ENCODE measurements at regions not wholly inside any gene's neighbourhood (a gene's known extent, or its start where the extent isn't known, plus 50 kb on each side); places are given as distances from the start of the nearest gene placed in this dataset.

GRCh38 chr5:158461240-158461854 is 602.4 kb upstream of the CLINT1 start (continued):
- TF ChIP-seq PRDM15 (CRISPR knock-in tag; IDR thresholded peaks at IDR 0.05) (no peak), ZNF331 (CRISPR knock-in tag; IDR thresholded peaks at IDR 0.05) (peak; percentile 99), SRSF4 (IDR thresholded peaks at IDR 0.05; ENCODE audit: low read depth, low read length, poor library complexity, severe bottlenecking) (no peak), XBP1 (CRISPR knock-in tag; IDR thresholded peaks at IDR 0.05) (no peak), ZC3H4 (CRISPR knock-in tag; IDR thresholded peaks at IDR 0.05; ENCODE audit: borderline replicate concordance) (no peak), KAT7 (CRISPR knock-in tag; IDR thresholded peaks at IDR 0.05; ENCODE audit: borderline replicate concordance) (0 out of 2 replicates have a peak, but pooled peaks have one; percentile 68), ZNF652 (CRISPR knock-in tag; IDR thresholded peaks at IDR 0.05; ENCODE audit: borderline replicate concordance, low read depth) (peak; percentile 44; the same call in 1 of the 2 replicates), NCOA5 (CRISPR knock-in tag; IDR thresholded peaks at IDR 0.05) (no peak), PITX1 (CRISPR knock-in tag; IDR thresholded peaks at IDR 0.05) (peak; percentile 91; the same call in 1 of the 2 replicates), ZNF704 (CRISPR knock-in tag; IDR thresholded peaks at IDR 0.05; ENCODE audit: borderline replicate concordance) (no peak; the same call in 1 of the 2 replicates), ZNF577 (CRISPR knock-in tag; IDR thresholded peaks at IDR 0.05; ENCODE audit: borderline replicate concordance, low read depth) (no peak), ZKSCAN5 (CRISPR knock-in tag; IDR thresholded peaks at IDR 0.05) (no peak), BCLAF1 (IDR thresholded peaks at IDR 0.05) (no peak), MTA3 (CRISPR knock-in tag; IDR thresholded peaks at IDR 0.05) (no peak), ZNF605 (CRISPR knock-in tag; IDR thresholded peaks at IDR 0.05) (peak; percentile 79), TEAD3 (CRISPR knock-in tag; optimal IDR thresholded peaks at IDR 0.05; ENCODE audit: borderline replicate concordance) (peak; percentile 91)
- TF ChIP-seq, protein P1, sequence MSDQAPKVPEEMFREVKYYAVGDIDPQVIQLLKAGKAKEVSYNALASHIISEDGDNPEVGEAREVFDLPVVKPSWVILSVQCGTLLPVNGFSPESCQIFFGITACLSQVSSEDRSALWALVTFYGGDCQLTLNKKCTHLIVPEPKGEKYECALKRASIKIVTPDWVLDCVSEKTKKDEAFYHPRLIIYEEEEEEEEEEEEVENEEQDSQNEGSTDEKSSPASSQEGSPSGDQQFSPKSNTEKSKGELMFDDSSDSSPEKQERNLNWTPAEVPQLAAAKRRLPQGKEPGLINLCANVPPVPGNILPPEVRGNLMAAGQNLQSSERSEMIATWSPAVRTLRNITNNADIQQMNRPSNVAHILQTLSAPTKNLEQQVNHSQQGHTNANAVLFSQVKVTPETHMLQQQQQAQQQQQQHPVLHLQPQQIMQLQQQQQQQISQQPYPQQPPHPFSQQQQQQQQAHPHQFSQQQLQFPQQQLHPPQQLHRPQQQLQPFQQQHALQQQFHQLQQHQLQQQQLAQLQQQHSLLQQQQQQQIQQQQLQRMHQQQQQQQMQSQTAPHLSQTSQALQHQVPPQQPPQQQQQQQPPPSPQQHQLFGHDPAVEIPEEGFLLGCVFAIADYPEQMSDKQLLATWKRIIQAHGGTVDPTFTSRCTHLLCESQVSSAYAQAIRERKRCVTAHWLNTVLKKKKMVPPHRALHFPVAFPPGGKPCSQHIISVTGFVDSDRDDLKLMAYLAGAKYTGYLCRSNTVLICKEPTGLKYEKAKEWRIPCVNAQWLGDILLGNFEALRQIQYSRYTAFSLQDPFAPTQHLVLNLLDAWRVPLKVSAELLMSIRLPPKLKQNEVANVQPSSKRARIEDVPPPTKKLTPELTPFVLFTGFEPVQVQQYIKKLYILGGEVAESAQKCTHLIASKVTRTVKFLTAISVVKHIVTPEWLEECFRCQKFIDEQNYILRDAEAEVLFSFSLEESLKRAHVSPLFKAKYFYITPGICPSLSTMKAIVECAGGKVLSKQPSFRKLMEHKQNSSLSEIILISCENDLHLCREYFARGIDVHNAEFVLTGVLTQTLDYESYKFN (CRISPR knock-in tag; conservative IDR thresholded peaks at IDR 0.05): peak; percentile 99
